Tibial nerve (tissue), 4 donors: ENCODE measurements at regions not wholly inside any gene's neighbourhood (a gene's known extent, or its start where the extent isn't known, plus 50 kb on each side); places are given as distances from the start of the nearest gene placed in this dataset.

Experiments
- DNase-seq, 2 donors: peaks; one replicate each; pipeline ENCODE4 v3.0.0-alpha.2; 2019; ENCODE audit warnings: low spot score in 2 of 2
- H3K27ac ChIP-seq, 4 donors: fragments of 200-600 bp; sonication (generic) in 3 of 4; one replicate each; pipeline ENCODE4 v1.5.1; 2017 to 2019; ENCODE audit warnings: mild to moderate bottlenecking in 1 of 4
- H3K27me3 ChIP-seq, 2 donors: fragments of 200-600 bp; sonication (generic) in 1 of 2; one replicate each; pipeline versions ENCODE4 v1.5.1 to v1.6.0; 2017 to 2019
- H3K36me3 ChIP-seq, 3 donors: fragments of 200-600 bp; sonication (generic); one replicate each; pipeline ENCODE4 v1.5.1; 2018 to 2019
- H3K4me1 ChIP-seq, 4 donors: fragments of 200-600 bp; sonication (generic) in 3 of 4; one replicate each; pipeline ENCODE4 v1.5.1; 2017 to 2019
- H3K4me3 ChIP-seq, 4 donors: fragments of 200-600 bp; sonication (generic) in 3 of 4; one replicate each; pipeline ENCODE4 v1.5.1; 2017 to 2019; ENCODE audit warnings: mild to moderate bottlenecking in 1 of 4, moderate library complexity in 1 of 4
- H3K9me3 ChIP-seq, 4 donors: fragments of 200-600 bp; sonication (generic) in 3 of 4; one replicate each; pipeline ENCODE4 v1.5.1; 2017 to 2019
- CTCF ChIP-seq, 5 experiments: fragments of 200-600 bp in 3 of 5; fragments of 450-650 bp in 2 of 5; sonication (generic) in 3 of 5; IDR thresholded peaks; one replicate each; pipeline ENCODE4 v1.5.1; 2016 to 2019; ENCODE audit warnings: antibody characterized with exemption in 5 of 5, mild to moderate bottlenecking in 3 of 5, moderate library complexity in 2 of 5
- EP300 ChIP-seq, 2 donors: sonication (generic); formaldehyde crosslinking; IDR thresholded peaks; one replicate each; pipeline ENCODE4 v1.6.1; 2017; ENCODE audit warnings: antibody characterized with exemption in 2 of 2, mild to moderate bottlenecking in 1 of 2
- POLR2A ChIP-seq, 2 donors: fragments of 450-650 bp; IDR thresholded peaks; one replicate each; pipeline ENCODE4 v1.6.1; 2017; ENCODE audit warnings: antibody characterized with exemption in 2 of 2, mild to moderate bottlenecking in 2 of 2, moderate library complexity in 2 of 2
- WGBS, 2 donors: methylation state at CpG; one replicate each; pipeline ENCODE4 v1.1.5; 2018; 5-methylcytosine and 5-hydroxymethylcytosine counted together

GRCh38 chr5:4038994-4039393, 443.4 kb downstream of the IRX1 start:
- Histone ChIP-seq H3K36me3 (no peaks in the 10 kb centered on the region), H3K4me1 (no peaks in the 10 kb centered on the region), H3K27me3 (no peaks in the 10 kb centered on the region), H3K4me3 (no peak overlapping the region), H3K27ac (no peak overlapping the region), H3K9me3 (no peaks in the 10 kb centered on the region)
- TF ChIP-seq EP300 (IDR thresholded peaks at IDR 0.05) (no peak), CTCF (IDR thresholded peaks at IDR 0.05) (no peak), POLR2A (IDR thresholded peaks at IDR 0.05) (no peak)
- DNase-seq: no peak
- WGBS, 2 donors: 54 to 64% methylated on average over 8 of the region's 8 CpGs

DNA sequence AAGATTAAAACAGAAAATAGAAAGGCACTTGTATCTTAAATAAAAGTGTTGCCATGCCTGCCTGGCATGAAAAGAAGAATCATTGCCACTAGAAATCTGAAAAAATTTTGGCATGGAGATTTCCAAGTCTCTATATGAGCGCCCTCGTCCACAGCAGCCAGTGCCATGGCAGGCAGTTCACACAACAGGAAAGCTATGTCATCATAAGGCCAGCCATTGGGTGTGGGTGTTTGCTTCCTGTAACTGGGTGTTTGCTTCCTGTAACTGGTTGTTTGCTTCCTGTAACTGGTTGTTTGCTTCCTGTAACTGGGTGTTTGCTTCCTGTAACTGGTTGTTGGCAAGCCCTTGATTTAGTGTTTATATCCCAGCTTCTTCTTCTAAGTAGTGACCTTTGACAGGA, 446.7 kb downstream of the IRX1 start:
- Histone ChIP-seq H3K9me3 (no peaks in the 10 kb centered on the region), H3K27ac (no peak overlapping the region), H3K36me3 (no peaks in the 10 kb centered on the region), H3K4me1 (no peaks in the 10 kb centered on the region), H3K27me3 (no peaks in the 10 kb centered on the region), H3K4me3 (no peak overlapping the region)
- TF ChIP-seq POLR2A (IDR thresholded peaks at IDR 0.05): no peak
- TF ChIP-seq CTCF (IDR thresholded peaks at IDR 0.05): no peak
- no peak for TF ChIP-seq EP300 (IDR thresholded peaks at IDR 0.05)
- no peak for DNase-seq
- WGBS, 2 donors: 63 to 70% methylated on average over 2 of the region's 2 CpGs

DNA sequence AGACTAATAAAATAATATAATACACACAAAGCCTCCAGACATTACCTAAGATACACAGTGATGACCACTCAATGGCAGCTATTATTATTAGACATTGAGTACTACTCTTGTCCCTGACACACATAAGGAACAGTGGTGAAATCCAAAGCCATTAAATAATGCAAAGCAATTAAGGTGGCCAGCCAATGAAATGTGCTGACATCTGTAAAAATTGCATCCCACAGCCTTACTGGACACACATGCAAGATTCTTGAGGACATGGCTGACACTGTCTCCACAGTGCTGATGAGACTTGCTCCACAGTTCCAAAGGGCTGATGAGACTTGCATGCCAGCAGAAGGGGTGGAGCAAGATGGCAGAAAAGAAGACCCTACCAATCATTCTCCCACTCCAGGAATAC, 447.5 kb downstream of the IRX1 start:
- H3K9me3 ChIP-seq: no peaks in the 10 kb centered on the region
- no peak overlapping the region for H3K4me3 ChIP-seq
- no peaks in the 10 kb centered on the region for H3K27me3 ChIP-seq
- no peak for DNase-seq
- no peaks in the 10 kb centered on the region for H3K36me3 ChIP-seq
- H3K27ac ChIP-seq: no peak overlapping the region
- H3K4me1 ChIP-seq: no peaks in the 10 kb centered on the region
- no peak for TF ChIP-seq POLR2A (IDR thresholded peaks at IDR 0.05)

DNA sequence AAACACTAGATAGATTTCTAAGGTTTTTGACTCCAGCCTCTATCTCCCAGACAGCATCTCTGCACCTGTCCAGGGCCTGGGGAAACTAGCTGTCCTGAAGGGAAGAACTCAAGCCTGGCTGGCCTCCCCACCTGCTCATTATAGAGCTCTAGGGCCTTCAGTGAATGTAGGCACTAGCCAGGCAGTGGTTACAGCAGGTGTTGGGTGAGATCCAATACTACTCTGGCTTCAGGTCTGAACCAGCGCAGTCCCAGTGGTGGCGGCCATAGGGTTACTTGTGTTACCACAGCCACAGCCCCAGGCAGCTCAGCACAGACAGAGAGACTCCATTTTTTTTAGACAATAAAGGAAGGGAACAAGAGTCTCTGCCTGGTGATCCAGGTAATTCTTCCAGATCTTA, 449.2 kb downstream of the IRX1 start:
- Histone ChIP-seq H3K9me3 (no peaks in the 10 kb centered on the region), H3K27ac (no peak overlapping the region), H3K4me1 (no peaks in the 10 kb centered on the region), H3K4me3 (no peak overlapping the region), H3K36me3 (no peaks in the 10 kb centered on the region), H3K27me3 (no peaks in the 10 kb centered on the region)
- no peak for TF ChIP-seq POLR2A (IDR thresholded peaks at IDR 0.05)
- TF ChIP-seq CTCF (IDR thresholded peaks at IDR 0.05): no peak
- no peak for TF ChIP-seq EP300 (IDR thresholded peaks at IDR 0.05)
- no peak for DNase-seq
- WGBS, 2 donors: 94 to 100% methylated on average over 1 to 2 of the region's 2 CpGs

GRCh38 chr5:4048398-4048797, 452.8 kb downstream of the IRX1 start:
- Histone ChIP-seq H3K9me3 (no peaks in the 10 kb centered on the region), H3K27ac (no peak overlapping the region), H3K4me3 (no peak overlapping the region), H3K27me3 (no peaks in the 10 kb centered on the region), H3K36me3 (no peaks in the 10 kb centered on the region), H3K4me1 (no peaks in the 10 kb centered on the region)
- WGBS, 2 donors: 80 to 91% methylated on average over 4 of the region's 4 CpGs
- DNase-seq: no peak
- TF ChIP-seq CTCF (IDR thresholded peaks at IDR 0.05): no peak
- TF ChIP-seq EP300 (IDR thresholded peaks at IDR 0.05): no peak
- no peak for TF ChIP-seq POLR2A (IDR thresholded peaks at IDR 0.05)

GRCh38 chr5:4050203-4050602, 454.6 kb downstream of the IRX1 start:
- no peak for TF ChIP-seq POLR2A (IDR thresholded peaks at IDR 0.05)
- TF ChIP-seq EP300 (IDR thresholded peaks at IDR 0.05): no peak
- TF ChIP-seq CTCF (IDR thresholded peaks at IDR 0.05): no peak
- Histone ChIP-seq H3K27ac (no peak overlapping the region), H3K4me3 (no peak overlapping the region), H3K4me1 (no peaks in the 10 kb centered on the region), H3K27me3 (no peaks in the 10 kb centered on the region), H3K36me3 (no peaks in the 10 kb centered on the region), H3K9me3 (no peaks in the 10 kb centered on the region)
- no peak for DNase-seq
- 91% methylated on average over 6 of the region's 6 CpGs for WGBS, 2 donors
